Breast epithelium (tissue), 3 donors: ENCODE measurements at regions not wholly inside any gene's neighbourhood (a gene's known extent, or its start where the extent isn't known, plus 50 kb on each side); places are given as distances from the start of the nearest gene placed in this dataset.

Experiments
- POLR2A ChIP-seq: fragments of 450-650 bp; IDR thresholded peaks from one replicate; pipeline ENCODE4 v1.6.1; 2016; ENCODE audit warnings: antibody characterized with exemption, mild to moderate bottlenecking, moderate library complexity
- TF ChIP-seq, protein P1 (sequence below), 3 donors: fragments of 450-650 bp; IDR thresholded peaks; one replicate each; pipeline ENCODE4 v1.5.1; 2016 to 2017; ENCODE audit warnings: antibody characterized with exemption in 3 of 3, mild to moderate bottlenecking in 3 of 3, moderate library complexity in 3 of 3

DNA sequence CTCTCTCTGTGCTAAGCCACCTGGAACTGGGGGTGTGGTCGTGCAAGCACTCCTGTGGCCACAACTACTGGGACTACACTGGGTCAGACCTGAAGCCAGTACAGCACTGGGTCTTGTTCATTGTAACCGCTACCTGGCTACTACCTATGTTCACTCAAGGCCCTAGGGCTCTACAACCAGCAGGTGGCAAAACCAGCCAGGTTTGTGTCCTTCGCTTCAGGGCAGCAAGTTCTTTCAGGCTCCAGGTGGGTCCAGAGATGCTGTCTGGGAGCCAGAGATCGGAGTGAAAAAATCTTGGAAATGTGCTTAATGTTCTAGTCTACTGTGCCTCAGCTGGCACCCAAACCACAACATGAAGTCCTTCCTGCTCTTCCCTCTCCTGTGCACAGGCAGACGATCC, 171.6 kb upstream of the SORCS1 start:
- TF ChIP-seq POLR2A, result no peak
- TF ChIP-seq, protein P1, sequence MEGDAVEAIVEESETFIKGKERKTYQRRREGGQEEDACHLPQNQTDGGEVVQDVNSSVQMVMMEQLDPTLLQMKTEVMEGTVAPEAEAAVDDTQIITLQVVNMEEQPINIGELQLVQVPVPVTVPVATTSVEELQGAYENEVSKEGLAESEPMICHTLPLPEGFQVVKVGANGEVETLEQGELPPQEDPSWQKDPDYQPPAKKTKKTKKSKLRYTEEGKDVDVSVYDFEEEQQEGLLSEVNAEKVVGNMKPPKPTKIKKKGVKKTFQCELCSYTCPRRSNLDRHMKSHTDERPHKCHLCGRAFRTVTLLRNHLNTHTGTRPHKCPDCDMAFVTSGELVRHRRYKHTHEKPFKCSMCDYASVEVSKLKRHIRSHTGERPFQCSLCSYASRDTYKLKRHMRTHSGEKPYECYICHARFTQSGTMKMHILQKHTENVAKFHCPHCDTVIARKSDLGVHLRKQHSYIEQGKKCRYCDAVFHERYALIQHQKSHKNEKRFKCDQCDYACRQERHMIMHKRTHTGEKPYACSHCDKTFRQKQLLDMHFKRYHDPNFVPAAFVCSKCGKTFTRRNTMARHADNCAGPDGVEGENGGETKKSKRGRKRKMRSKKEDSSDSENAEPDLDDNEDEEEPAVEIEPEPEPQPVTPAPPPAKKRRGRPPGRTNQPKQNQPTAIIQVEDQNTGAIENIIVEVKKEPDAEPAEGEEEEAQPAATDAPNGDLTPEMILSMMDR (IDR thresholded peaks at IDR 0.05), result no peak
